Neural cell (in vitro differentiated cells): ENCODE measurements at regions not wholly inside any gene's neighbourhood (a gene's known extent, or its start where the extent isn't known, plus 50 kb on each side); places are given as distances from the start of the nearest gene placed in this dataset.

ENCODE experiments used
- H2AFZ ChIP-seq: fragments of 200-600, 300-800 bp; sonication (generic), shearing (Covaris generic); 2 replicates; pipeline ENCODE4 v1.6.0; 2014; ENCODE audit warnings: low read depth, mild to moderate bottlenecking, antibody characterized with exemption, low read length, moderate library complexity
- H3F3A ChIP-seq: fragments of 200-600 bp; shearing (Covaris generic); 2 replicates; pipeline ENCODE4 v1.6.1; 2016; ENCODE audit warnings: mild to moderate bottlenecking, moderate library complexity, mixed read lengths, antibody characterized with exemption, low read length; ENCODE audit not compliant: insufficient read depth, poor library complexity, severe bottlenecking
- H3K27ac ChIP-seq: fragments of 200-600, 300-800 bp; sonication (generic), shearing (Covaris generic); 2 replicates; pipeline ENCODE4 v1.5.1; 2014; ENCODE audit warnings: mild to moderate bottlenecking, low read length, moderate library complexity
- H3K27me3 ChIP-seq: fragments of 300-800, 200-600 bp; sonication (generic), shearing (Covaris generic); 2 replicates; pipeline ENCODE4 v1.6.0; 2014; ENCODE audit warnings: mild to moderate bottlenecking, low read depth, low read length, moderate library complexity; ENCODE audit not compliant: insufficient read depth
- H3K36me3 ChIP-seq: fragments of 300-800, 200-600 bp; sonication (generic), shearing (Covaris generic); 2 replicates; pipeline ENCODE4 v1.5.1; 2014; ENCODE audit warnings: mild to moderate bottlenecking, antibody characterized with exemption, low read length, moderate library complexity; ENCODE audit not compliant: insufficient read depth
- H3K4me2 ChIP-seq: fragments of 300-800, 200-600 bp; sonication (generic), shearing (Covaris generic); 2 replicates; pipeline ENCODE4 v1.6.0; 2014; ENCODE audit warnings: mild to moderate bottlenecking, low read length
- H3K4me3 ChIP-seq: fragments of 300-800, 200-600 bp; sonication (generic), shearing (Covaris generic); 2 replicates; pipeline ENCODE4 v1.5.1; 2014; ENCODE audit warnings: mild to moderate bottlenecking, low read length, moderate library complexity
- H3K79me2 ChIP-seq: fragments of 200-600 bp; shearing (Covaris generic); replicated peaks from 2 replicates; pipeline ENCODE4 v1.6.0; 2014; ENCODE audit warnings: mild to moderate bottlenecking, low read length, moderate library complexity; ENCODE audit not compliant: insufficient read depth
- H3K9ac ChIP-seq: fragments of 300-800, 200-600 bp; sonication (generic), shearing (Covaris generic); 2 replicates; pipeline ENCODE4 v1.6.1; 2016; ENCODE audit warnings: mild to moderate bottlenecking, low read length, mixed read lengths
- H3K9me2 ChIP-seq: fragments of 200-600 bp; shearing (Covaris generic); 2 replicates; pipeline ENCODE4 v1.6.1; 2016; ENCODE audit warnings: mild to moderate bottlenecking, low read length, mixed read lengths; ENCODE audit not compliant: insufficient read depth
- H3K9me3 ChIP-seq: fragments of 200-600, 300-800 bp; sonication (generic), shearing (Covaris generic); 2 replicates; pipeline ENCODE4 v1.6.1; 2016; ENCODE audit warnings: mild to moderate bottlenecking, mixed run types, low read length, moderate library complexity, mixed read lengths
- H4K20me1 ChIP-seq: fragments of 200-600 bp; shearing (Covaris generic); 2 replicates; pipeline ENCODE4 v1.6.1; 2016; ENCODE audit warnings: mild to moderate bottlenecking, mixed run types; ENCODE audit not compliant: insufficient read depth
- EP300 ChIP-seq: fragments of 450-650 bp; conservative IDR thresholded peaks from 2 replicates; pipeline ENCODE4 v1.6.1; 2014; ENCODE audit warnings: antibody characterized with exemption, mild to moderate bottlenecking, moderate library complexity; ENCODE audit not compliant: poor library complexity, severe bottlenecking
- EZH2 ChIP-seq: fragments of 200-600, 300-800 bp; shearing (Covaris generic), sonication (generic); IDR thresholded peaks from 2 replicates; pipeline ENCODE4 v1.6.1; 2014; ENCODE audit warnings: antibody characterized with exemption, low read length, borderline replicate concordance, mild to moderate bottlenecking; ENCODE audit not compliant: insufficient read depth, poor library complexity, severe bottlenecking
- MXI1 ChIP-seq: fragments of 450-650 bp; conservative IDR thresholded peaks from 2 replicates; pipeline ENCODE4 v1.6.1; 2014; ENCODE audit warnings: antibody characterized with exemption, mild to moderate bottlenecking; ENCODE audit not compliant: poor library complexity, severe bottlenecking
- POLR2AphosphoS5 ChIP-seq: IDR thresholded peaks from 2 replicates; pipeline ENCODE4 v1.6.1; 2012
- RAD21 ChIP-seq: fragments of 450-650 bp; conservative IDR thresholded peaks from 2 replicates; pipeline ENCODE4 v1.6.1; 2014; ENCODE audit warnings: antibody characterized with exemption, mild to moderate bottlenecking, moderate library complexity
- SMC3 ChIP-seq: fragments of 450-650 bp; conservative IDR thresholded peaks from 2 replicates; pipeline ENCODE4 v1.6.1; 2014; ENCODE audit warnings: antibody characterized with exemption, mild to moderate bottlenecking, moderate library complexity; ENCODE audit not compliant: poor library complexity
- TAF1 ChIP-seq: IDR thresholded peaks from 2 replicates; pipeline ENCODE4 v1.6.1; 2012; ENCODE audit warnings: low read depth
- TF ChIP-seq, protein P1 (sequence below): fragments of 450-650 bp; IDR thresholded peaks from 2 replicates; pipeline ENCODE4 v1.5.1; 2014; ENCODE audit warnings: antibody characterized with exemption, mild to moderate bottlenecking, moderate library complexity; ENCODE audit not compliant: poor library complexity, severe bottlenecking
- TF ChIP-seq, protein P2 (sequence below): IDR thresholded peaks from 2 replicates; pipeline ENCODE4 v1.6.1; 2012; ENCODE audit warnings: borderline replicate concordance

DNA sequence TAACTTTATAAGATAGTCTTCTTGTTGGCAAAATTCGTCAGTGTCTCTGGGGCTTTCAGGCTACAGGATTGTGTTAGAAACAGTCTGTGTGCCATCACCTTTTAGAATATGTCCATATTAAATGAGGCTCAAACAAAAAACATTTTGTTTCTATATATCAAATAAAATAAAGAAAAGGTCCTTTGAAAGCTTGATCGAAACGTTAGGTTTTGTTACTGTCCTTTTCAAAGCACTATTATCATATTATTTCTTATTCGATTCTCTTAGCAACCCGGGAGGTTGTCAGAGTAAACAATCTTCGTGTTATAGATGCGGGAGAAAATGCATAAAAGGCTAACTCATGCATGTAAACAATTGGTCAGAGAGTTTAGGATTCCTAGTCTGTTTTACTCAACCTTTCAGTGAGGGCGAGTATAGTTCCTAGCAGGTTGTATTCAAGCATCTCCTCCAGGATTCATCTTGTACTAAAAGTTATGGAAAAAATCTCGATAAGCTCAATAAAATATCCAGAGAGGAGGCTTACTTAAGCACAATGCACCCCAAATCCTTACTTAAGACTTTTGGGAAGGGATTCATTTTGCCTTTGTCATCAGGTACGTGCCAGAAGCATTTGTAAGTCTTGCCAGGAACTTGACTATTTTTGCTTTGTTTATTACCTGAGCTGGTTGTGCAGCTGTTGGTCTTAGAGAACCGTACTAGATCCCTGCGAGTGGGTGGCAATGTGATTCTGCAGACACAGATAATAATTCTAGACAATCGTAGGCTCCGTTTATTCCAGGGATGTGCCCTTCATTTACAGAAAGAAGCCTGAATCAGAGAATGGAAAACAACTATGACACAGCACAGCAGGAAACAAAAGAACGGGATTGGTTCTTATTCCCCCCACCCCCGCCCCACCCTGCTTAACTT, 159.6 kb upstream of the ZNF217 start:
- no peak overlapping the region for H3K9ac ChIP-seq
- H3K4me2 ChIP-seq = no peak overlapping the region
- no peaks in the 10 kb centered on the region for H3F3A ChIP-seq
- TF ChIP-seq MXI1 (no peak), EP300 (no peak), TAF1 (no peak)
- no peak overlapping the region for H3K27ac ChIP-seq
- H2AFZ ChIP-seq = no peak overlapping the region
- H3K27me3 ChIP-seq = no peaks in the 10 kb centered on the region
- no peaks in the 10 kb centered on the region for H3K79me2 ChIP-seq
- H3K9me2 ChIP-seq = no peaks in the 10 kb centered on the region
- no peak overlapping the region for H3K4me3 ChIP-seq
- no peaks in the 10 kb centered on the region for H3K9me3 ChIP-seq
- no peaks in the 10 kb centered on the region for H3K36me3 ChIP-seq
- H4K20me1 ChIP-seq = no peaks in the 10 kb centered on the region

DNA sequence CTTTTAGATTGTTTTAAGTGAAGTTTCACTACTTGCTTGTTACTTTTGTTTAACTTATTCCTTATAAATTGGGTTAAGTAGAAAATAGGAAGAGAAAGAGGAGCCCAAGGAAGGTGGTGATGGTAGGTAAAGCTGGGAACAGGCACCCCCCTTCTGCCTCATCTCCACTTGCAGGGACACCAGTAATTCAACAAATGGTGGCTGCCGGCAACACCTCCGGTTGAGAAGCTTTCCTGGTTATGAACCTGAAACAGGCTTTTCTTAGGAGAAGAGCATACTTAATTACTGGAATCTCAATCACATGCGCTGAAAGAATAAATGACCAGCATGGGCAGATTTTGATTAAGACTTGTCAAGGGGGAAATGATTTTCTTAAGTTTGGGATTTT, 158.9 kb upstream of the ZNF217 start:
- H3K4me3 ChIP-seq = no peak overlapping the region
- no peaks in the 10 kb centered on the region for H3K9me2 ChIP-seq
- no peak overlapping the region for H3K9ac ChIP-seq
- TF ChIP-seq MXI1 = no peak
- no peak for TF ChIP-seq RAD21
- no peak for TF ChIP-seq TAF1
- no peak for TF ChIP-seq POLR2AphosphoS5
- TF ChIP-seq, protein P1, sequence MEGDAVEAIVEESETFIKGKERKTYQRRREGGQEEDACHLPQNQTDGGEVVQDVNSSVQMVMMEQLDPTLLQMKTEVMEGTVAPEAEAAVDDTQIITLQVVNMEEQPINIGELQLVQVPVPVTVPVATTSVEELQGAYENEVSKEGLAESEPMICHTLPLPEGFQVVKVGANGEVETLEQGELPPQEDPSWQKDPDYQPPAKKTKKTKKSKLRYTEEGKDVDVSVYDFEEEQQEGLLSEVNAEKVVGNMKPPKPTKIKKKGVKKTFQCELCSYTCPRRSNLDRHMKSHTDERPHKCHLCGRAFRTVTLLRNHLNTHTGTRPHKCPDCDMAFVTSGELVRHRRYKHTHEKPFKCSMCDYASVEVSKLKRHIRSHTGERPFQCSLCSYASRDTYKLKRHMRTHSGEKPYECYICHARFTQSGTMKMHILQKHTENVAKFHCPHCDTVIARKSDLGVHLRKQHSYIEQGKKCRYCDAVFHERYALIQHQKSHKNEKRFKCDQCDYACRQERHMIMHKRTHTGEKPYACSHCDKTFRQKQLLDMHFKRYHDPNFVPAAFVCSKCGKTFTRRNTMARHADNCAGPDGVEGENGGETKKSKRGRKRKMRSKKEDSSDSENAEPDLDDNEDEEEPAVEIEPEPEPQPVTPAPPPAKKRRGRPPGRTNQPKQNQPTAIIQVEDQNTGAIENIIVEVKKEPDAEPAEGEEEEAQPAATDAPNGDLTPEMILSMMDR = no peak
- TF ChIP-seq EP300 = no peak
- TF ChIP-seq EZH2 = no peak
- TF ChIP-seq, protein P2, sequence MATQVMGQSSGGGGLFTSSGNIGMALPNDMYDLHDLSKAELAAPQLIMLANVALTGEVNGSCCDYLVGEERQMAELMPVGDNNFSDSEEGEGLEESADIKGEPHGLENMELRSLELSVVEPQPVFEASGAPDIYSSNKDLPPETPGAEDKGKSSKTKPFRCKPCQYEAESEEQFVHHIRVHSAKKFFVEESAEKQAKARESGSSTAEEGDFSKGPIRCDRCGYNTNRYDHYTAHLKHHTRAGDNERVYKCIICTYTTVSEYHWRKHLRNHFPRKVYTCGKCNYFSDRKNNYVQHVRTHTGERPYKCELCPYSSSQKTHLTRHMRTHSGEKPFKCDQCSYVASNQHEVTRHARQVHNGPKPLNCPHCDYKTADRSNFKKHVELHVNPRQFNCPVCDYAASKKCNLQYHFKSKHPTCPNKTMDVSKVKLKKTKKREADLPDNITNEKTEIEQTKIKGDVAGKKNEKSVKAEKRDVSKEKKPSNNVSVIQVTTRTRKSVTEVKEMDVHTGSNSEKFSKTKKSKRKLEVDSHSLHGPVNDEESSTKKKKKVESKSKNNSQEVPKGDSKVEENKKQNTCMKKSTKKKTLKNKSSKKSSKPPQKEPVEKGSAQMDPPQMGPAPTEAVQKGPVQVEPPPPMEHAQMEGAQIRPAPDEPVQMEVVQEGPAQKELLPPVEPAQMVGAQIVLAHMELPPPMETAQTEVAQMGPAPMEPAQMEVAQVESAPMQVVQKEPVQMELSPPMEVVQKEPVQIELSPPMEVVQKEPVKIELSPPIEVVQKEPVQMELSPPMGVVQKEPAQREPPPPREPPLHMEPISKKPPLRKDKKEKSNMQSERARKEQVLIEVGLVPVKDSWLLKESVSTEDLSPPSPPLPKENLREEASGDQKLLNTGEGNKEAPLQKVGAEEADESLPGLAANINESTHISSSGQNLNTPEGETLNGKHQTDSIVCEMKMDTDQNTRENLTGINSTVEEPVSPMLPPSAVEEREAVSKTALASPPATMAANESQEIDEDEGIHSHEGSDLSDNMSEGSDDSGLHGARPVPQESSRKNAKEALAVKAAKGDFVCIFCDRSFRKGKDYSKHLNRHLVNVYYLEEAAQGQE = no peak
- no peak for TF ChIP-seq SMC3
- no peaks in the 10 kb centered on the region for H3K36me3 ChIP-seq
- H3F3A ChIP-seq = no peaks in the 10 kb centered on the region
- H3K79me2 ChIP-seq = no peaks in the 10 kb centered on the region
- no peaks in the 10 kb centered on the region for H3K27me3 ChIP-seq
- H4K20me1 ChIP-seq = no peaks in the 10 kb centered on the region
- H2AFZ ChIP-seq = no peak overlapping the region
- H3K4me2 ChIP-seq = no peak overlapping the region
- H3K9me3 ChIP-seq = no peaks in the 10 kb centered on the region
- no peak overlapping the region for H3K27ac ChIP-seq
